GM12875 (cell line): ENCODE measurements at regions not wholly inside any gene's neighbourhood (a gene's known extent, or its start where the extent isn't known, plus 50 kb on each side); places are given as distances from the start of the nearest gene placed in this dataset.

ENCODE experiments used
- H3K4me3 ChIP-seq: one replicate; pipeline ENCODE4 v1.5.1; 2011; ENCODE audit warnings: low read depth, low read length, control low read depth
- CTCF ChIP-seq: IDR thresholded peaks from 2 replicates; pipeline ENCODE4 v1.5.1; 2011; ENCODE audit warnings: low read depth, mild to moderate bottlenecking, control low read depth, inconsistent platforms, low read length, moderate library complexity, borderline replicate concordance; ENCODE audit not compliant: insufficient read depth

- H3K4me3 ChIP-seq = no peak overlapping the region
- no peak for TF ChIP-seq CTCF
Measured at GRCh38 chr2:2506536-2506935, 175.5 kb upstream of the MYT1L start.

DNA sequence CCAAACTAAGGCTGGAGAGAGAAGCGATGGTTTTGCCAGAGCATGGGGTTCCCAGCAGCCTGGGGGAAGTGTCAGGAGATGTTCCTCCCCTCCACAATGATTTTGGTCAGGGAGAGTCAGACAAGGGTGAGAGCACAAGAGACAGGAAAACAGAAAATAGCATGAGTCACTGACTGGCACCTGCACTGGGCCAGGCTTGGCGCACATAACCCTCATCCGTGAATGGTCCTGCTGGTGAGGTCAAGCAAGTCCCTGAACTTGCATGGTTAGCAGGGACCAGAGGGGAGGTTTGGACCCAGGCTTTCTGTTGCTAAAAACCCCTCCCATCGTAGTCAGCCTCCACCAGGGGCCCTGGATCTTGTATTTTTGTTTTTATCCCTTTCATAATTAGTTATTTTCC lies 174.5 kb upstream of the MYT1L start:
- no peak overlapping the region for H3K4me3 ChIP-seq
- TF ChIP-seq CTCF = no peak

DNA sequence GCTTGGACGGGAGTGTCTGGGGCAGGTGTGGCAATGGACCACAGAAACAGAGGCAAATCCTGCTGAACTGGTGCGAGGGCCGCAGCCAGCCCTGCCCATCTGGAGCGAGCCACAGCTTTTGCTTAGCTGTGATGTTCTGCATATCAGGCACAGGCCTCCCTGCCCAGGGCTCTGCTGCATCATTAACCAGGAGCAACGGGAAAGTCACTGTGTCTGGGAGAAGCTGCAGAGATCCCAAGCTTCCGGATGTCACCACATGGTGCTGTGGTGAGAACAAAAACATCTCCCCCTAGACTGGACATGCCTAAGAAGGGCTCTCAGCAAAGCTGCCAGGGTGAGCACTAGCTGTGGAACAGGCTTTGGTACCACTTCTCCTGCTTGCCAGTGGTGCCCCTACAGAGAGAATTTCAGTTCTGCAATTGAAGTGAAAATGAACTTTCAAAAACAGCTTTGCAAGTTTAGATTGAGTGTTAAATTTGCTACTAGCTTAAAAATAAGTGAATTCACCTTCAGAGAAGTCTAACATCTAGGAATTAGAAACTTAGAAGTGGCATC lies 172.9 kb upstream of the MYT1L start:
- no peak for TF ChIP-seq CTCF
- H3K4me3 ChIP-seq = no peak overlapping the region

- H3K4me3 ChIP-seq = no peak overlapping the region
- TF ChIP-seq CTCF = no peak
Measured at GRCh38 chr2:2502201-2502549, 171.1 kb upstream of the MYT1L start.

DNA sequence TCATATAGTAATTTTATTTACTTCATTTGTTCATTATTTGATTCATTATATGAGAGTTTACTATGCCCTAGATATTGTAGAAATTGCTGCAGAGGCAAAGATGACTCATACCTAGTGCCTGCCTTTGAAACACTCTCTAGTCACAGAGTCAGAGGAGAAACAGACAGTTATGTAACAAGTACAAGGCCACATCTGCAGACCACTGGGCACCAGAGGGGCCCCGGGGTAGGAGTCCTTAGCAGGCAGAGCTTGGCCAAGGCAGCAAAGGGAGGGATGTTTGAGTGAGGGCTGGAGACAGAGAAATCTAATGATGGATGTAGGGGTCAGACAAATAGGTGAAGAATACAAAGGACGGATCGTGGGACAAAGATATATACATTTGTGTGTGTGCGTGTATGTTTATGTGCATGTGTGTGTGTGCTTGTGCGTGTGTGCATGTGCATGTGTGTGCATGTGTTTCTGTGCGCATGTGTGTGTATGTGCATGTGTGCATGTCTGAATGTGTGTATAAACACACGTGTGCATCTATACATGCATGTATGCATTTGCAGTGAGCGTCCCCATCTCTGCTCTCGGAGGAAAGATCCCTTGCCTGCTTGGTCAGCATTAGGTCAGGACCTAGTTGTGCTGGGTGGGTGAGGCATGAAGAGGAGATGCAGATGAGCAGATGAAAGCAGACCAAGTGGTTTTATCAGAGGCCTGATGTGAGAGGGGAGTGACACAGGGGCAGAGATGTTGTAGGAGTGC lies 170.6 kb upstream of the MYT1L start:
- no peak for TF ChIP-seq CTCF
- no peak overlapping the region for H3K4me3 ChIP-seq

GRCh38 chr2:2495606-2496005 lies 164.5 kb upstream of the MYT1L start:
- no peak overlapping the region for H3K4me3 ChIP-seq
- no peak for TF ChIP-seq CTCF

DNA sequence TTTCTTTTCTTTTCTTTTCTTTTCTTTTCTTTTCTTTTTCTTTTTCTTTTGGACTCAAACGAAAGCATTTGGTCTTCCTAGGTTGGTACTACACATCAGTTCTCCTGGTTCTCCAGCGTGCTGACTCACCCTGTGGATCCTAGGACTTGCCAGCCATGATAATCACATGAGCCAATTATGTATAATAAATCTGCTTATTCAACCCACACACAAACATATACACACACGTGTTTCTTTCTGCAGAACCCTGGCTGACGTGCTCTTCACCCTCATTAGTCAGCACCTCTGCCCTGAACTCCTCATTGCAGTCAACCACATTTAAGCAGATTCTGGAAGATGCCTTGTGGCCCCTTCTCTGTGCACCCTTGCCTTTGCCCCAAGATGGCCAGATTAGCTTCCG lies 162.4 kb upstream of the MYT1L start:
- TF ChIP-seq CTCF = no peak
- no peak overlapping the region for H3K4me3 ChIP-seq
